Panc1 (cell line): ENCODE measurements at regions not wholly inside any gene's neighbourhood (a gene's known extent, or its start where the extent isn't known, plus 50 kb on each side); places are given as distances from the start of the nearest gene placed in this dataset.

Source experiments
- ATAC-seq: fragments of 200-7000 bp; cut with Tn5 transposase; 2 replicates; pipeline ENCODE4 v1.9.1; 2020; ENCODE audit warnings: mild to moderate bottlenecking, moderate library complexity
- BruUV-seq: library from RNA; stranded (reverse); fragments of 400-500 nt; replicated peaks from 2 replicates; lab custom pipeline; 2021; lab: Mats Ljungman, UMichigan
- CTCF ChIA-PET: fragments of 300-600 bp; sonication (Branson Sonifier 250); formaldehyde crosslinking; loops from one replicate; lab custom pipeline; 2022; ENCODE audit warnings: antibody characterized with exemption; lab: Charles Lee
- POLR2A ChIA-PET: fragments of 300-600 bp; sonication (Branson Sonifier 250); formaldehyde crosslinking; loops from one replicate; lab custom pipeline; 2022; ENCODE audit warnings: antibody characterized with exemption; lab: Charles Lee
- DNase-seq: peaks from one replicate; pipeline ENCODE4 v3.0.0-alpha.2; 2010; ENCODE audit warnings: low read depth, low spot score
- H3K27ac ChIP-seq: 2 replicates; pipeline ENCODE4 v1.5.1; 2011; ENCODE audit warnings: mild to moderate bottlenecking, low read length, inconsistent platforms
- H3K27me3 ChIP-seq: fragments of 200-500 bp; sonication (Bioruptor generic); 2 replicates; pipeline ENCODE4 v1.6.0; 2014; ENCODE audit warnings: low read length, inconsistent platforms; ENCODE audit not compliant: control insufficient read depth, insufficient read depth
- H3K36me3 ChIP-seq: fragments of 200-500 bp; sonication (Bioruptor generic); 2 replicates; pipeline ENCODE4 v1.5.1; 2014; ENCODE audit warnings: inconsistent platforms, mild to moderate bottlenecking, low read length, moderate library complexity; ENCODE audit not compliant: control insufficient read depth, insufficient read depth
- H3K4me1 ChIP-seq: 2 replicates; pipeline ENCODE4 v1.5.1; 2011; ENCODE audit warnings: inconsistent platforms, mild to moderate bottlenecking, low read length, moderate library complexity; ENCODE audit not compliant: control insufficient read depth, insufficient read depth
- H3K4me3 ChIP-seq, 2 experiments: 2 replicates each; pipeline ENCODE4 v1.5.1; 2011 to 2012; ENCODE audit warnings: low read depth in 2 of 2, low read length in 2 of 2, mild to moderate bottlenecking in 2 of 2, inconsistent platforms in 1 of 2, moderate library complexity in 1 of 2
- H3K9me3 ChIP-seq: fragments of 200-500 bp; sonication (Bioruptor generic); 2 replicates; pipeline ENCODE4 v1.5.1; 2014; ENCODE audit warnings: low read depth, mild to moderate bottlenecking, inconsistent platforms, low read length, moderate library complexity; ENCODE audit not compliant: control insufficient read depth, insufficient read depth
- CTCF ChIP-seq: fragments of 450-650 bp; IDR thresholded peaks from 2 replicates; pipeline ENCODE4 v1.5.1; 2017; ENCODE audit warnings: mild to moderate bottlenecking
- POLR2AphosphoS5 ChIP-seq: IDR thresholded peaks from 2 replicates; pipeline ENCODE4 v1.6.1; 2012; ENCODE audit warnings: mild to moderate bottlenecking, low read depth, low read length, moderate library complexity
- REST ChIP-seq, 2 experiments: IDR thresholded peaks; 2 replicates each; pipeline ENCODE4 v1.6.1; 2011 to 2012; ENCODE audit warnings: low read depth in 2 of 2, control low read depth in 1 of 2, low read length in 1 of 2, mild to moderate bottlenecking in 1 of 2, moderate library complexity in 1 of 2; ENCODE audit not compliant: insufficient read depth in 1 of 2
- SIN3A ChIP-seq: IDR thresholded peaks from 2 replicates; pipeline ENCODE4 v1.6.1; 2012; ENCODE audit warnings: low read depth, mild to moderate bottlenecking, low read length, moderate library complexity, borderline replicate concordance; ENCODE audit not compliant: insufficient read depth
- TCF7L2 ChIP-seq: IDR thresholded peaks from 2 replicates; pipeline ENCODE4 v1.6.1; 2011; ENCODE audit warnings: mild to moderate bottlenecking, low read depth, low read length, inconsistent platforms
- in situ Hi-C: cut with HindIII; loops from 2 replicates; pipeline ENCODE4 v1.10.0; 2016; ENCODE audit warnings: low sequenced_read_pairs, low pct_unique_long_range_greater_than_20kb
- intact Hi-C: fragments of 100-400 bp; cut with micrococcal nuclease; formaldehyde crosslinking; loops from one replicate; pipeline ENCODE4 v1.10.0; 2022; ENCODE audit not compliant: unreplicated experiment

DNA sequence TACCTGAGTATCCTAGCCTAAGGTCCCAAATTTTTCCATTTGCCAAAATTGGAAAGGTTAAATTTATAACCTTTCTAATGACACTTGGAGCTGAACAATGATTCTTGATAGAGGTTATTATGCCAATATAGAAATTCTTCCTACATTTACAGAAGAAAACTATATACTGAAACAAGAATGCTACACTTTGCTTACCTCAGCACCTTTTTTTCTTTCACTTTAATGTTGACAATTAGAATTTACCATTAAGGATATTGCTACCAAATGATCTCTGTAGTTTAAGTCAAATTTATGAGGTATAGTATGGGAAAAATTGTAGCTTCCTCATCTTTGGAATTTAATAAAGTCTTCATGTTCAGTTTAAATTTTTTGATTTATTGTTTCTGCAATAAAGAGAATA is 577.0 kb downstream of the NR4A2 start:
- H3K27me3 ChIP-seq: no peaks in the 10 kb centered on the region
- TF ChIP-seq SIN3A (no peak), CTCF (no peak), TCF7L2 (no peak), POLR2AphosphoS5 (no peak), REST (IDR thresholded peaks at IDR 0.05; ENCODE audit: insufficient read depth in 1 of 2, low read depth in 2 of 2, low read length in 1 of 2) (no peak)
- POLR2A ChIA-PET: no interaction called here
- ATAC-seq (no peak), DNase-seq (no peak)
- H3K4me1 ChIP-seq: no peaks in the 10 kb centered on the region
- CTCF ChIA-PET: no interaction called here
- no TSS peak for BruUV-seq
- no peaks in the 10 kb centered on the region for H3K9me3 ChIP-seq
- no peak overlapping the region for H3K27ac ChIP-seq
- no peak overlapping the region for H3K4me3 ChIP-seq
- in situ Hi-C loops: no loop called here
- intact Hi-C loops: no loop called here
- no peaks in the 10 kb centered on the region for H3K36me3 ChIP-seq

GRCh38 chr2:155748131-155748530 is 584.4 kb downstream of the NR4A2 start:
- in situ Hi-C loops (no loop called here), intact Hi-C loops (no loop called here)
- no TSS peak for BruUV-seq
- TF ChIP-seq SIN3A: no peak
- no peak for TF ChIP-seq TCF7L2
- no peak for TF ChIP-seq POLR2AphosphoS5
- TF ChIP-seq CTCF: no peak
- no peak for TF ChIP-seq REST (IDR thresholded peaks at IDR 0.05; ENCODE audit: insufficient read depth in 1 of 2, low read depth in 2 of 2, low read length in 1 of 2)
- H3K27ac ChIP-seq: no peak overlapping the region
- ChIA-PET POLR2A (no interaction called here), CTCF (no interaction called here)
- H3K36me3 ChIP-seq: no peaks in the 10 kb centered on the region
- ATAC-seq (no peak), DNase-seq (no peak)
- no peak overlapping the region for H3K4me3 ChIP-seq
- no peaks in the 10 kb centered on the region for H3K27me3 ChIP-seq
- H3K4me1 ChIP-seq: no peaks in the 10 kb centered on the region
- no peaks in the 10 kb centered on the region for H3K9me3 ChIP-seq
